ENCODE measurements at regions not wholly inside any gene's neighbourhood (a gene's known extent, or its start where the extent isn't known, plus 50 kb on each side); places are given as distances from the start of the nearest gene placed in this dataset.

- TF ChIP-seq CTCF (IDR thresholded peaks at IDR 0.05; ENCODE audit: insufficient read depth, low read length, poor library complexity, severe bottlenecking) (no peak), EZH2phosphoT487 (conservative IDR thresholded peaks at IDR 0.05; ENCODE audit: low read length) (no peak)
These were observed 83.3 kb downstream of the NCR2 start for GRCh38 chr6:41418741-41419140.
